Trophoblast cell (in vitro differentiated cells and primary cell): ENCODE measurements at regions not wholly inside any gene's neighbourhood (a gene's known extent, or its start where the extent isn't known, plus 50 kb on each side); places are given as distances from the start of the nearest gene placed in this dataset.

Experiments
- DNase-seq, 2 donors: peaks; one replicate each; pipeline ENCODE4 v3.0.0-alpha.2; 2016
- H2AFZ ChIP-seq: 2 replicates; pipeline ENCODE4 v1.6.1; 2013; ENCODE audit warnings: low read length, moderate library complexity, mild to moderate bottlenecking; ENCODE audit not compliant: insufficient read depth, poor library complexity
- H2AK5ac ChIP-seq: 2 replicates; pipeline ENCODE4 v1.6.1; 2013; ENCODE audit warnings: mild to moderate bottlenecking, low read length
- H2BK120ac ChIP-seq: 2 replicates; pipeline ENCODE4 v1.6.1; 2013; ENCODE audit warnings: low read length, mild to moderate bottlenecking, moderate library complexity; ENCODE audit not compliant: insufficient read depth, poor library complexity
- H2BK12ac ChIP-seq: 2 replicates; pipeline ENCODE4 v1.6.1; 2013; ENCODE audit warnings: mild to moderate bottlenecking, low read length, moderate library complexity
- H2BK5ac ChIP-seq: 2 replicates; pipeline ENCODE4 v1.6.1; 2013; ENCODE audit warnings: low read length, low read depth, moderate library complexity, mild to moderate bottlenecking; ENCODE audit not compliant: poor library complexity
- H3K14ac ChIP-seq: 2 replicates; pipeline ENCODE4 v1.6.1; 2013; ENCODE audit warnings: mild to moderate bottlenecking, low read length
- H3K18ac ChIP-seq: 2 replicates; pipeline ENCODE4 v1.6.1; 2013; ENCODE audit warnings: mild to moderate bottlenecking, low read length
- H3K23ac ChIP-seq: 2 replicates; pipeline ENCODE4 v1.6.1; 2013; ENCODE audit warnings: low read length
- H3K27ac ChIP-seq: 2 replicates; pipeline ENCODE4 v1.5.1; 2013; ENCODE audit warnings: low read depth, mild to moderate bottlenecking, inconsistent platforms, low read length, moderate library complexity
- H3K27me3 ChIP-seq: 2 replicates; pipeline ENCODE4 v1.6.1; 2013; ENCODE audit warnings: inconsistent platforms, mild to moderate bottlenecking, low read length, moderate library complexity; ENCODE audit not compliant: insufficient read depth
- H3K36me3 ChIP-seq, 2 experiments: 1 replicate in 1 of 2; 2 replicates in 1 of 2; pipeline ENCODE4 v1.6.1; 2013; ENCODE audit warnings: low read length in 2 of 2, mild to moderate bottlenecking in 2 of 2, moderate library complexity in 1 of 2; ENCODE audit not compliant: insufficient read depth in 2 of 2, control insufficient read depth in 1 of 2
- H3K4ac ChIP-seq: 2 replicates; pipeline ENCODE4 v1.6.1; 2013; ENCODE audit warnings: low read depth, mild to moderate bottlenecking, low read length, moderate library complexity
- H3K4me1 ChIP-seq, 2 experiments: 1 replicate in 1 of 2; 2 replicates in 1 of 2; pipeline ENCODE4 v1.6.1; 2013; ENCODE audit warnings: low read length in 2 of 2, mild to moderate bottlenecking in 2 of 2, moderate library complexity in 1 of 2; ENCODE audit not compliant: insufficient read depth in 2 of 2, control insufficient read depth in 1 of 2
- H3K4me2 ChIP-seq: 2 replicates; pipeline ENCODE4 v1.6.1; 2013; ENCODE audit warnings: inconsistent platforms, mild to moderate bottlenecking, low read length, moderate library complexity
- H3K4me3 ChIP-seq: 2 replicates; pipeline ENCODE4 v1.5.1; 2013; ENCODE audit warnings: mild to moderate bottlenecking, low read depth, low read length, inconsistent platforms
- H3K79me1 ChIP-seq: one replicate; pipeline ENCODE4 v1.6.1; 2013; ENCODE audit warnings: low read length
- H3K79me2 ChIP-seq: 2 replicates; pipeline ENCODE4 v1.6.1; 2013; ENCODE audit warnings: low read length, mild to moderate bottlenecking; ENCODE audit not compliant: control insufficient read depth, insufficient read depth, poor library complexity
- H3K9ac ChIP-seq: 2 replicates; pipeline ENCODE4 v1.6.1; 2013; ENCODE audit warnings: mild to moderate bottlenecking, low read length
- H3K9me3 ChIP-seq: 2 replicates; pipeline ENCODE4 v1.6.1; 2013; ENCODE audit warnings: low read depth, mild to moderate bottlenecking, control low read depth, inconsistent platforms, low read length; ENCODE audit not compliant: insufficient read depth
- H4K12ac ChIP-seq: 2 replicates; pipeline ENCODE4 v1.6.1; 2013; ENCODE audit warnings: low read depth, mild to moderate bottlenecking, low read length, moderate library complexity
- H4K8ac ChIP-seq: 2 replicates; pipeline ENCODE4 v1.6.1; 2013; ENCODE audit warnings: low read depth, mild to moderate bottlenecking, low read length, moderate library complexity
- H4K91ac ChIP-seq: one replicate; pipeline ENCODE4 v1.6.1; 2013; ENCODE audit warnings: low read depth, mild to moderate bottlenecking, low read length, moderate library complexity
- WGBS: extraction: QIAGEN DNeasy Blood & Tissue Kit; methylation state at CpG from one replicate; pipeline ENCODE4 v1.1.7; 2013; ENCODE audit warnings: missing lambda C conversion rate; ENCODE audit not compliant: insufficient read length, insufficient coverage; ENCODE audit errors: extremely low coverage; 5-methylcytosine and 5-hydroxymethylcytosine counted together

GRCh38 chr2:204115137-204116056 lies 178.8 kb downstream of the ICOS start:
- Histone ChIP-seq H3K79me2 (no peaks in the 10 kb centered on the region), H2BK12ac (no peak overlapping the region), H4K91ac (no peak overlapping the region), H3K27me3 (no peaks in the 10 kb centered on the region), H2BK120ac (no peak overlapping the region), H2AFZ (no peak overlapping the region), H3K4me3 (no peak overlapping the region), H3K18ac (no peak overlapping the region), H3K14ac (no peak overlapping the region), H3K9ac (no peak overlapping the region), H2BK5ac (no peak overlapping the region), H4K8ac (no peak overlapping the region), H4K12ac (no peak overlapping the region), H3K27ac (no peak overlapping the region), H3K4me1 (peaks cover 6 to 14% of the 10 kb centered on the region in 2 experiments), H3K79me1 (no peaks in the 10 kb centered on the region), H2AK5ac (no peak overlapping the region), H3K4ac (no peak overlapping the region), H3K36me3 (no peaks in the 10 kb centered on the region), H3K23ac (no peak overlapping the region), H3K4me2 (no peak overlapping the region), H3K9me3 (no peaks in the 10 kb centered on the region)
- DNase-seq, result peak in 1 of 2 donors; percentile 15
- no CpG with 5 or more reads among the region's 5 CpGs for WGBS

- H3K14ac ChIP-seq, result no peak overlapping the region
- no peak overlapping the region for H3K23ac ChIP-seq
- no peak overlapping the region for H2AK5ac ChIP-seq
- H2BK5ac ChIP-seq, result no peak overlapping the region
- no peak overlapping the region for H2BK120ac ChIP-seq
- no peak overlapping the region for H2BK12ac ChIP-seq
- H3K9ac ChIP-seq, result no peak overlapping the region
- no peak overlapping the region for H3K27ac ChIP-seq
- DNase-seq, result no peak
- no peak overlapping the region for H4K8ac ChIP-seq
- no peak overlapping the region for H2AFZ ChIP-seq
- H3K36me3 ChIP-seq, result no peaks in the 10 kb centered on the region
- H3K27me3 ChIP-seq, result no peaks in the 10 kb centered on the region
- H3K18ac ChIP-seq, result no peak overlapping the region
- no CpG with 5 or more reads among the region's 6 CpGs for WGBS
- no peak overlapping the region for H4K12ac ChIP-seq
- H3K79me1 ChIP-seq, result no peaks in the 10 kb centered on the region
- H3K79me2 ChIP-seq, result no peaks in the 10 kb centered on the region
- H3K4me2 ChIP-seq, result no peak overlapping the region
- no peak overlapping the region for H4K91ac ChIP-seq
- H3K4me3 ChIP-seq, result no peak overlapping the region
- no peak overlapping the region for H3K4ac ChIP-seq
- H3K9me3 ChIP-seq, result no peaks in the 10 kb centered on the region
- H3K4me1 ChIP-seq, result peaks cover 4 to 11% of the 10 kb centered on the region in 2 experiments
Observed at GRCh38 chr2:204116159-204116792, 179.7 kb downstream of the ICOS start.

GRCh38 chr2:204122425-204122824 lies 185.9 kb downstream of the ICOS start:
- Histone ChIP-seq H3K14ac (no peak overlapping the region), H3K79me2 (no peaks in the 10 kb centered on the region), H3K4me2 (no peak overlapping the region), H2BK120ac (no peak overlapping the region), H3K4ac (no peak overlapping the region), H3K9me3 (no peaks in the 10 kb centered on the region), H4K91ac (no peak overlapping the region), H4K8ac (no peak overlapping the region), H2BK5ac (no peak overlapping the region), H3K23ac (no peak overlapping the region), H3K79me1 (no peaks in the 10 kb centered on the region), H2AK5ac (no peak overlapping the region), H3K27ac (no peak overlapping the region), H3K9ac (no peak overlapping the region), H3K4me1 (peaks cover 0 to 5% of the 10 kb centered on the region in 2 experiments), H3K27me3 (no peaks in the 10 kb centered on the region), H4K12ac (no peak overlapping the region), H2AFZ (no peak overlapping the region), H3K36me3 (no peaks in the 10 kb centered on the region), H3K4me3 (no peak overlapping the region), H2BK12ac (no peak overlapping the region), H3K18ac (no peak overlapping the region)
- no CpG with 5 or more reads among the region's 4 CpGs for WGBS
- DNase-seq, result no peak

GRCh38 chr2:204124140-204124750 lies 187.7 kb downstream of the ICOS start:
- Histone ChIP-seq H2BK120ac (no peak overlapping the region), H3K23ac (no peak overlapping the region), H2BK5ac (no peak overlapping the region), H2BK12ac (no peak overlapping the region), H3K79me1 (no peaks in the 10 kb centered on the region), H4K8ac (no peak overlapping the region), H2AK5ac (no peak overlapping the region), H3K4me3 (no peak overlapping the region), H3K4me2 (no peak overlapping the region), H3K79me2 (no peaks in the 10 kb centered on the region), H4K91ac (no peak overlapping the region), H4K12ac (no peak overlapping the region), H3K27me3 (no peaks in the 10 kb centered on the region), H3K9me3 (no peaks in the 10 kb centered on the region), H3K4me1 (peaks cover 0 to 5% of the 10 kb centered on the region in 2 experiments), H3K14ac (no peak overlapping the region), H3K27ac (no peak overlapping the region), H3K18ac (no peak overlapping the region), H3K9ac (no peak overlapping the region), H2AFZ (no peak overlapping the region), H3K4ac (no peak overlapping the region), H3K36me3 (no peaks in the 10 kb centered on the region)
- WGBS, result no CpG with 5 or more reads among the region's 3 CpGs
- no peak for DNase-seq
